SIG-M5 treated with dmso at 0.1 percent for 504 hours (cell line): ENCODE measurements at regions not wholly inside any gene's neighbourhood (a gene's known extent, or its start where the extent isn't known, plus 50 kb on each side); places are given as distances from the start of the nearest gene placed in this dataset.

Experiments
- DNase-seq: peaks from one replicate; lab custom pipeline; 2025; ENCODE audit not compliant: unreplicated experiment; lab: John Stamatoyannopoulos, UW

GRCh38 chr19:31164791-31165251 is 184.4 kb downstream of the TSHZ3 start:
- no peak for DNase-seq

- no peak for DNase-seq
Measured at GRCh38 chr19:31160336-31160926, 188.8 kb downstream of the TSHZ3 start.

GRCh38 chr19:31154021-31154420 is 195.2 kb downstream of the TSHZ3 start:
- no peak for DNase-seq

GRCh38 chr19:31152906-31153305 is 196.3 kb downstream of the TSHZ3 start:
- no peak for DNase-seq

- DNase-seq: no peak
Measured at GRCh38 chr19:31149441-31149941, 199.7 kb downstream of the TSHZ3 start.

GRCh38 chr19:31148671-31149070 is 200.6 kb downstream of the TSHZ3 start:
- no peak for DNase-seq

- no peak for DNase-seq
Measured at GRCh38 chr19:31147234-31147633, 202.0 kb downstream of the TSHZ3 start.

- DNase-seq: no peak
Measured at GRCh38 chr19:31146546-31147183, 202.6 kb downstream of the TSHZ3 start.

GRCh38 chr19:31146015-31146414 is 203.2 kb downstream of the TSHZ3 start:
- no peak for DNase-seq

GRCh38 chr19:31145007-31145406 is 204.2 kb downstream of the TSHZ3 start:
- DNase-seq: no peak

GRCh38 chr19:31144075-31144870 is 205.0 kb downstream of the TSHZ3 start:
- no peak for DNase-seq

- no peak for DNase-seq
Measured at GRCh38 chr19:31141301-31141700, 207.9 kb downstream of the TSHZ3 start.

- DNase-seq: no peak
Measured at GRCh38 chr19:31140717-31141116, 208.5 kb downstream of the TSHZ3 start.

- no peak for DNase-seq
Measured at GRCh38 chr19:31139871-31140505, 209.2 kb downstream of the TSHZ3 start.

- no peak for DNase-seq
Measured at GRCh38 chr19:31138077-31138476, 211.2 kb downstream of the TSHZ3 start.

GRCh38 chr19:31135841-31136240 is 213.4 kb downstream of the TSHZ3 start:
- DNase-seq: no peak

GRCh38 chr19:31132753-31133110 is 216.5 kb downstream of the TSHZ3 start:
- DNase-seq: no peak

- no peak for DNase-seq
Measured at GRCh38 chr19:31128291-31128690, 220.9 kb downstream of the TSHZ3 start.

- no peak for DNase-seq
Measured at GRCh38 chr19:31127134-31127967, 221.9 kb downstream of the TSHZ3 start.

- no peak for DNase-seq
Measured at GRCh38 chr19:31126236-31126635, 223.0 kb downstream of the TSHZ3 start.

- DNase-seq: no peak
Measured at GRCh38 chr19:31125071-31125470, 224.2 kb downstream of the TSHZ3 start.
